ENCODE measurements at regions not wholly inside any gene's neighbourhood (a gene's known extent, or its start where the extent isn't known, plus 50 kb on each side); places are given as distances from the start of the nearest gene placed in this dataset.

- no peak for TF ChIP-seq CTCF (IDR thresholded peaks at IDR 0.05)
- no peaks in the 10 kb centered on the region for H3K4me1 ChIP-seq
- no peaks in the 10 kb centered on the region for H3K27me3 ChIP-seq (ENCODE audit: low read depth)
- no peak for DNase-seq
- H3K36me3 ChIP-seq = no peaks in the 10 kb centered on the region
- H3K4me3 ChIP-seq = no peak overlapping the region
- H3K27ac ChIP-seq = no peak overlapping the region
- intact Hi-C loops (cut with DNase I) = no loop called here
- no peak for ATAC-seq
- H3K9me3 ChIP-seq = peaks cover 4% of the 10 kb centered on the region
Measured at GRCh38 chr18:66168685-66169235, 417.9 kb downstream of the CDH7 start.

GRCh38 chr18:66167829-66168684 lies 417.2 kb downstream of the CDH7 start:
- Histone ChIP-seq H3K27ac (no peak overlapping the region), H3K4me3 (no peak overlapping the region), H3K36me3 (no peaks in the 10 kb centered on the region), H3K4me1 (no peaks in the 10 kb centered on the region), H3K9me3 (peaks cover 4% of the 10 kb centered on the region), H3K27me3 (ENCODE audit: low read depth) (no peaks in the 10 kb centered on the region)
- DNase-seq (no peak), ATAC-seq (peak; percentile 9 to 26)
- no peak for TF ChIP-seq CTCF (IDR thresholded peaks at IDR 0.05)
- intact Hi-C loops (cut with DNase I) = no loop called here

- Histone ChIP-seq H3K27ac (no peak overlapping the region), H3K4me1 (no peaks in the 10 kb centered on the region), H3K4me3 (no peak overlapping the region), H3K27me3 (ENCODE audit: low read depth) (no peaks in the 10 kb centered on the region), H3K36me3 (no peaks in the 10 kb centered on the region), H3K9me3 (peaks cover 4% of the 10 kb centered on the region)
- TF ChIP-seq CTCF (IDR thresholded peaks at IDR 0.05) = no peak
- DNase-seq = no peak
- no peak for ATAC-seq
- intact Hi-C loops (cut with DNase I) = no loop called here
Measured at GRCh38 chr18:66160007-66160406, 409.2 kb downstream of the CDH7 start.

- Histone ChIP-seq H3K4me3 (no peak overlapping the region), H3K4me1 (no peaks in the 10 kb centered on the region), H3K27ac (no peak overlapping the region), H3K9me3 (peaks cover 4% of the 10 kb centered on the region), H3K27me3 (ENCODE audit: low read depth) (no peaks in the 10 kb centered on the region), H3K36me3 (no peaks in the 10 kb centered on the region)
- TF ChIP-seq CTCF (IDR thresholded peaks at IDR 0.05) = no peak
- DNase-seq (no peak), ATAC-seq (no peak)
- intact Hi-C loops (cut with DNase I) = no loop called here
Measured at GRCh38 chr18:66159451-66159850, 408.6 kb downstream of the CDH7 start.

- H3K27ac ChIP-seq = no peak overlapping the region
- no peak for TF ChIP-seq CTCF (IDR thresholded peaks at IDR 0.05)
- H3K9me3 ChIP-seq = no peaks in the 10 kb centered on the region
- no peaks in the 10 kb centered on the region for H3K4me1 ChIP-seq
- intact Hi-C loops (cut with DNase I) = no loop called here
- no peaks in the 10 kb centered on the region for H3K27me3 ChIP-seq (ENCODE audit: low read depth)
- H3K4me3 ChIP-seq = no peak overlapping the region
- no peak for DNase-seq
- H3K36me3 ChIP-seq = no peaks in the 10 kb centered on the region
- ATAC-seq = no peak
Measured at GRCh38 chr18:66156946-66157687, 406.3 kb downstream of the CDH7 start.
